ENCODE measurements at regions not wholly inside any gene's neighbourhood (a gene's known extent, or its start where the extent isn't known, plus 50 kb on each side); places are given as distances from the start of the nearest gene placed in this dataset.

DNA sequence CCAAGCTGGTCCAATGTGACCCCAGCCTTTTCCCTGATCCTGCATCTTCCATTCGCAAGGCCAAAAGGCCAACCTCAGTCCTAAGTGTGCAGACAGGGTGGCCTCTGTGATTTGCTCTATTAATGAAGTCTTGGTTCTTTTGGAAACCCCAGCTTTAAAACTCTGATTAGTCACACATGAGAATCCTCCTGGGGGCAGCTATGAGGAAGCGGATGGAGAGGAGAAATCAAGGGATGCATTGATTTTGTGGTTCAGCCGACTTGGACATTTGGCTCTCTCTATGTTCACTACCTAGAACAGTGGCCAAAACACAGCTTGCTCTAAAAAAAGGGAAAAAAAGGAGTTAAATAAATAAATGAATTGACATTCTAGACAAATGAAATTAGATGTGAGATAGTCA, 98.6 kb upstream of the USP47 start:
- Histone ChIP-seq H3K27me3 (no peaks in the 10 kb centered on the region), H3K36me3 (no peaks in the 10 kb centered on the region), H3K9me3 (no peaks in the 10 kb centered on the region), H3K4me3 (no peak overlapping the region), H3K27ac (no peak overlapping the region), H3K4me1 (no peaks in the 10 kb centered on the region)
- DNase-seq (ENCODE audit: low spot score), result no peak
- no peak for TF ChIP-seq CTCF (IDR thresholded peaks at IDR 0.05)

GRCh38 chr11:11742486-11742885, 99.3 kb upstream of the USP47 start:
- Histone ChIP-seq H3K36me3 (no peaks in the 10 kb centered on the region), H3K9me3 (no peaks in the 10 kb centered on the region), H3K27me3 (no peaks in the 10 kb centered on the region), H3K4me3 (no peak overlapping the region), H3K4me1 (no peaks in the 10 kb centered on the region), H3K27ac (no peak overlapping the region)
- DNase-seq (ENCODE audit: low spot score), result no peak
- TF ChIP-seq CTCF (IDR thresholded peaks at IDR 0.05), result no peak

- H3K27ac ChIP-seq, result no peak overlapping the region
- H3K36me3 ChIP-seq, result no peaks in the 10 kb centered on the region
- no peaks in the 10 kb centered on the region for H3K4me1 ChIP-seq
- H3K9me3 ChIP-seq, result no peaks in the 10 kb centered on the region
- DNase-seq (ENCODE audit: low spot score), result no peak
- no peak overlapping the region for H3K4me3 ChIP-seq
- H3K27me3 ChIP-seq, result no peaks in the 10 kb centered on the region
- no peak for TF ChIP-seq CTCF (IDR thresholded peaks at IDR 0.05)
These were observed 100.9 kb upstream of the USP47 start for GRCh38 chr11:11740836-11741235.

DNA sequence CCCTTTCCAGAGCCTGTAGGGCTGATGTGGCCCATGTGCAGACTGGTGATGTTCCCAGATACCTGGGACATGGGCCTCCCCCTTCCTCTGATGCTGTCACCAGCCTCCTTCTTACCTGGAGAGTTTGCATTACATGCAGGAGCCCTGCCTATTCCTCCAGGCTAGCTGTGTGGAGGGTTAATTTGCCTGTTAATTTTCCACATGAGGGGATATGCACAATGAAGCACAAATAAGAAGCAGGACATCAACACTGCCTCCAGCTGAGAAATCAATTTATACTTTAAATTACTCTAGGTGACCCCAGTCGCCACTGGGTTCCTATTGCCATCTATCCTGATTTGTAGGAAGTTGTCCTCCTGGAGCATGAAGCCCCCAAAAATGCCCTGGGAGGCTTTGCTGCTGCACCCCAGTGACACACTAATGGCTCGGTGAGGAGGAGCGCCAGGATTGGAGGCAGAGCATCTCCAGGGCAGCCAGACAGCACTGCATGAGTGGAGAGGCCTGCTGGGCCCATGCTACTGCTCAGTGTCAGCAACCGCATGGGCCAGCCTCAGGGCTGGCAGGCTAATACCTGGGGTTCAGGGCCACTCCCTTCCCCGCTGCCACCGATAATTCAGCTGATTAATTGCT, 101.6 kb upstream of the USP47 start:
- TF ChIP-seq CTCF (IDR thresholded peaks at IDR 0.05), result no peak
- H3K4me1 ChIP-seq, result no peaks in the 10 kb centered on the region
- H3K27me3 ChIP-seq, result no peaks in the 10 kb centered on the region
- H3K4me3 ChIP-seq, result no peak overlapping the region
- no peak for DNase-seq (ENCODE audit: low spot score)
- no peak overlapping the region for H3K27ac ChIP-seq
- no peaks in the 10 kb centered on the region for H3K36me3 ChIP-seq
- H3K9me3 ChIP-seq, result no peaks in the 10 kb centered on the region

- Histone ChIP-seq H3K9me3 (no peaks in the 10 kb centered on the region), H3K27ac (no peak overlapping the region), H3K4me3 (no peak overlapping the region), H3K36me3 (no peaks in the 10 kb centered on the region), H3K27me3 (no peaks in the 10 kb centered on the region), H3K4me1 (no peaks in the 10 kb centered on the region)
- TF ChIP-seq CTCF (IDR thresholded peaks at IDR 0.05), result no peak
- no peak for DNase-seq (ENCODE audit: low spot score)
These were observed 103.4 kb upstream of the USP47 start for GRCh38 chr11:11738370-11738769.

GRCh38 chr11:11735586-11735985, 106.2 kb upstream of the USP47 start:
- H3K9me3 ChIP-seq, result no peaks in the 10 kb centered on the region
- TF ChIP-seq CTCF (IDR thresholded peaks at IDR 0.05), result no peak
- no peaks in the 10 kb centered on the region for H3K36me3 ChIP-seq
- no peaks in the 10 kb centered on the region for H3K4me1 ChIP-seq
- H3K27ac ChIP-seq, result no peak overlapping the region
- DNase-seq (ENCODE audit: low spot score), result no peak
- H3K27me3 ChIP-seq, result no peaks in the 10 kb centered on the region
- no peak overlapping the region for H3K4me3 ChIP-seq
